Mesothelial cell of epicardium (in vitro differentiated cells): ENCODE measurements at regions not wholly inside any gene's neighbourhood (a gene's known extent, or its start where the extent isn't known, plus 50 kb on each side); places are given as distances from the start of the nearest gene placed in this dataset.

Experiments used
- DNase-seq, 2 experiments: peaks; one replicate each; pipeline ENCODE4 v3.0.0; 2021; ENCODE audit warnings: low spot score in 2 of 2; ENCODE audit not compliant: unreplicated experiment in 2 of 2
- H3K27ac Mint-ChIP-seq: 2 replicates; pipeline ENCODE4 v1.8.0; 2021; ENCODE audit warnings: mixed read lengths
- H3K27me3 Mint-ChIP-seq: 2 replicates; pipeline ENCODE4 v1.8.0; 2021; ENCODE audit warnings: low read depth, mixed read lengths
- H3K36me3 Mint-ChIP-seq: 2 replicates; pipeline ENCODE4 v1.8.0; 2021; ENCODE audit warnings: mixed read lengths
- H3K4me1 Mint-ChIP-seq: 2 replicates; pipeline ENCODE4 v1.8.0; 2021; ENCODE audit warnings: mixed read lengths
- H3K4me3 Mint-ChIP-seq: 2 replicates; pipeline ENCODE4 v1.8.0; 2021; ENCODE audit warnings: mild to moderate bottlenecking, moderate library complexity, mixed read lengths
- H3K9me3 Mint-ChIP-seq: 2 replicates; pipeline ENCODE4 v1.8.0; 2021; ENCODE audit warnings: mixed read lengths
- TF ChIP-seq, protein P1 (sequence below): fragments of 200-600 bp; sonication (generic); IDR thresholded peaks from one replicate; pipeline ENCODE4 v1.5.0; 2021; ENCODE audit warnings: antibody characterized with exemption; ENCODE audit not compliant: unreplicated experiment

DNA sequence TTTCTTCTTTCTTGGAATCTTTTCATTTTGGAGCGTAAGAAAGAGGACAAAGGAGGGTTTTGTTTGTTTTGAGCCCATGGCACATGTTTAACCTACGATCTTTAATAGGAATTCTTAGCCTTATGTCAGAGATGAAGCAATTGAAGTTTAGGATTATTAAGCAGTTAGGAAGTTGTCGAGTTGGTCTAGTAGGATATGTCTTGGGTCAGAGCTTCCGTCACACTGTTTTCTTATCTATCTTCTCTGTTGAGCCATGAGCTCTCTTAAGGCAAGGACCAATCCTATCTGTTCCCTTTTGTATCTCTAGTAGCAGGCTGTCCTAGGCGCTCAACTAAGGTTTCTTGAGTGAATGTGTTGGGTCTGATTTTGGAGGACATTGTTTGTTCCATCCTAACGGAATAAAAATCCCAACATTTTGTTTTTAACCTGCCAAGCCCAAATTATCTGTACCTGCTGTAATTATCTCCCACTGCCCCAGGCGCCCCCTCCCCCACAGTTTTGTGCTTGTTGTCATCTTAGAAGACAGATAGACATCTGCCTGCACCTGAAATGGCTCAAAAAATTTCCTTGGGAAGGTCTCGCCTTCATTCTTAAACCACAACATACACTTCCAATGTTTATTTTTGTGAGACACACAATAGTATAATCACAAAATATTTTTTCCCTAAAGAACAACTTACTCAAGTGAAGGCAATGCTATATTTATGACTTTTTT lies 95.3 kb upstream of the GADD45A start:
- TF ChIP-seq, protein P1, sequence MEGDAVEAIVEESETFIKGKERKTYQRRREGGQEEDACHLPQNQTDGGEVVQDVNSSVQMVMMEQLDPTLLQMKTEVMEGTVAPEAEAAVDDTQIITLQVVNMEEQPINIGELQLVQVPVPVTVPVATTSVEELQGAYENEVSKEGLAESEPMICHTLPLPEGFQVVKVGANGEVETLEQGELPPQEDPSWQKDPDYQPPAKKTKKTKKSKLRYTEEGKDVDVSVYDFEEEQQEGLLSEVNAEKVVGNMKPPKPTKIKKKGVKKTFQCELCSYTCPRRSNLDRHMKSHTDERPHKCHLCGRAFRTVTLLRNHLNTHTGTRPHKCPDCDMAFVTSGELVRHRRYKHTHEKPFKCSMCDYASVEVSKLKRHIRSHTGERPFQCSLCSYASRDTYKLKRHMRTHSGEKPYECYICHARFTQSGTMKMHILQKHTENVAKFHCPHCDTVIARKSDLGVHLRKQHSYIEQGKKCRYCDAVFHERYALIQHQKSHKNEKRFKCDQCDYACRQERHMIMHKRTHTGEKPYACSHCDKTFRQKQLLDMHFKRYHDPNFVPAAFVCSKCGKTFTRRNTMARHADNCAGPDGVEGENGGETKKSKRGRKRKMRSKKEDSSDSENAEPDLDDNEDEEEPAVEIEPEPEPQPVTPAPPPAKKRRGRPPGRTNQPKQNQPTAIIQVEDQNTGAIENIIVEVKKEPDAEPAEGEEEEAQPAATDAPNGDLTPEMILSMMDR: no peak
- no peaks in the 10 kb centered on the region for H3K9me3 Mint-ChIP-seq
- no peak for DNase-seq
- no peaks in the 10 kb centered on the region for H3K36me3 Mint-ChIP-seq
- H3K27me3 Mint-ChIP-seq: no peaks in the 10 kb centered on the region
- peaks cover 12% of the 10 kb centered on the region for H3K4me1 Mint-ChIP-seq
- no peak overlapping the region for H3K4me3 Mint-ChIP-seq
- no peak overlapping the region for H3K27ac Mint-ChIP-seq

DNA sequence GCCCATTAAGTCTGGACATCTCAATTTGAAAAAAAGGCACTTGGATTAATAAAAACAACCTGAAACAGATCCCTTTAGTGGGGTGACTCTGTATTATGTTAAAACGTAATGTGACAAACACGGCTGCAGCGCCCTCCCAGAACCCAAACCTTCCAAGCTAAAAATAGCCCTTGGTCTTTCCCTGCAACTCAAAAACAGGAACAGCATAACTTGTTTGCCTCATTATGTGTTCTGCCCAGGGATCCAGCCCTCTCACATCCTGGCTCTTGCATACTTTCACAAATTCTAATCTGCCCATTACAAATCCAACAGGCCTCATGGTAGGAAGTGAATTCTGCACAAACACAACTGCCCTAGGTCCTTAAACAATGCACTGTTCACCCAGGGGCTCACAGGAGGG lies 94.7 kb upstream of the GADD45A start:
- DNase-seq: no peak
- no peaks in the 10 kb centered on the region for H3K36me3 Mint-ChIP-seq
- peak overlapping the region; percentile 27 for H3K27ac Mint-ChIP-seq
- TF ChIP-seq, protein P1: no peak
- no peaks in the 10 kb centered on the region for H3K27me3 Mint-ChIP-seq
- peaks cover 12% of the 10 kb centered on the region for H3K4me1 Mint-ChIP-seq
- no peak overlapping the region for H3K4me3 Mint-ChIP-seq
- no peaks in the 10 kb centered on the region for H3K9me3 Mint-ChIP-seq

DNA sequence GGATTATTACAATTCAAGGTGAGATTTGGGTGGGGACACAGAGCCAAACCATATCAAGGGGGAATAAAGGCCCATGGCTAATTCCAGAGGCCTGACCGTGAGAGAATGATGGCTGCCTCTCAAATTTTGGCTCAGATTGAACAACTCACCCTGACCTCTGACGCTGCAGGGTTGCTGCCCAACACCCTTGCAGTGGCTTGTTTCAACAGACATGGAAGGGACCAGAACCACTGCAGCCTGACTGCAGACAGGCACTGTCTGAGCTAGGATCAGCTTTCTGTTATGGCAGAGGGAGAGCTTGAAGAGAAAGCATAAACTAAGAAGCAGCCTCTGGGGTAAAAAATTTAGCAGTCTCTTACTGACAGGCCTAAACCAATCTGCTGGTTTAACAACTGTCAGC lies 90.2 kb upstream of the GADD45A start:
- Mint-ChIP-seq H3K9me3 (no peaks in the 10 kb centered on the region), H3K27ac (no peak overlapping the region), H3K4me1 (peaks cover 8% of the 10 kb centered on the region), H3K27me3 (no peaks in the 10 kb centered on the region), H3K36me3 (no peaks in the 10 kb centered on the region), H3K4me3 (no peak overlapping the region)
- TF ChIP-seq, protein P1: no peak
- DNase-seq: no peak

DNA sequence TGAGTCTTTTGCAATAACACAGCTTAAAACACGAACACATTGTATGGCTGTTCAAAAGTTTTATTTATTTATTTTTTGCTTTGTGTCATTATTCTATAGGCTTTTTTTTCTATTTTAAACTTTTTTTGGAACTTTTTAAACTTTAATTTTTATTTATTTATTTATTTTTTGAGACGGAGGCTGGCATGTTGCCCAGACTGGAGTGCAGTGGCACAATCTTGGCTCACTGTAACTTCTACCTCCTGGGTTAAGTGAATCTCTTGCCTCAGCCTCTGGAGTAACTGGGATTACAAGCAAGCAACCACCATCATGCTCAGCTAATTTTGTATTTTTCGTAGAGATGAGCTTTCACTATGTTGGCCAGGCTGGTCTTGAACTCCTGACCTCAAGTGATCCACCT lies 88.3 kb upstream of the GADD45A start:
- Mint-ChIP-seq H3K4me3 (no peak overlapping the region), H3K36me3 (no peaks in the 10 kb centered on the region), H3K4me1 (no peaks in the 10 kb centered on the region), H3K27me3 (no peaks in the 10 kb centered on the region), H3K9me3 (no peaks in the 10 kb centered on the region), H3K27ac (no peak overlapping the region)
- DNase-seq: no peak
- TF ChIP-seq, protein P1: no peak

DNA sequence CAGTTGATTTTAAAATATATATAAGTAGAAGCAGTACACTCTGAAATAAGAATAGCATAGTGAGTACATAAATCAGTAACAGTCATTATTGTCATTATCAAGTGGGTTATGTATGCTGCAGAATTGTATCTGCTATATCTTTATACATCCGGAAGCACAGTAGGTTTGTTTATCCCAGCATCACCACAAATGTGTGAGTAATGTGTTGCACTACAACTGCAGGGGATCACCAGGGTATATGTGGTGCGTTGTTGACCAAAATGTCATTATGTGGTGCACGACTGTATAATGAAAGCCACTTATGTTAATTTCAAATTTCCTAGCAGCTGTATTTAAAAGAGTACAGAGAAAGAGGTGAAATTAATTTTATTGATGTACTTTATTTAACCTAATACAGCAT lies 87.7 kb upstream of the GADD45A start:
- no peak for DNase-seq
- no peaks in the 10 kb centered on the region for H3K27me3 Mint-ChIP-seq
- H3K9me3 Mint-ChIP-seq: peaks cover 4% of the 10 kb centered on the region
- H3K27ac Mint-ChIP-seq: no peak overlapping the region
- H3K36me3 Mint-ChIP-seq: no peaks in the 10 kb centered on the region
- H3K4me3 Mint-ChIP-seq: no peak overlapping the region
- no peaks in the 10 kb centered on the region for H3K4me1 Mint-ChIP-seq
- TF ChIP-seq, protein P1: no peak
